ENCODE measurements at regions not wholly inside any gene's neighbourhood (a gene's known extent, or its start where the extent isn't known, plus 50 kb on each side); places are given as distances from the start of the nearest gene placed in this dataset.
"Not testable (repeated sequence)": the region's sequence is repeated elsewhere in the genome, so short reads cannot be mapped to it uniquely, and the experiment has no call there.

- no peak for DNase-seq
Measured at GRCh38 chr4:66506985-66507384, 836.7 kb upstream of the EPHA5 start.

DNA sequence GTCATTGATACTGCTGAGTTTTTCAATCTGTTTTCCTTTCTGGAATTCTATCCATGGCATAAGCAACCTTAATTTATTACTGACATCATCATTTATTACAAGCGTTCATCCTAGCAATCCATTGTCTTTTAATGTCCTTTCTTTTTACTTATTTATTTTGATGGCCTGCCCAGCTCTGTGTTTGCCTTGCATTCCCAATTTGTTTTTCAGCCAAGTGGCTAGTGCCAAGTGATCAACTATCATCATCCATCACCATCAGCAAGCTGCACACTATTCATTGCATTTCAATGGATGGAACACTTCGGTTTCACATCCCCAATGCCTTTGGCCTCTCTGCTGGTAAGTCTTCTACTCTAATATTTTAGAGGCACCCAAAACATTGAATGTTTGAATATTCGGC is 831.7 kb upstream of the EPHA5 start:
- no peak for DNase-seq

DNA sequence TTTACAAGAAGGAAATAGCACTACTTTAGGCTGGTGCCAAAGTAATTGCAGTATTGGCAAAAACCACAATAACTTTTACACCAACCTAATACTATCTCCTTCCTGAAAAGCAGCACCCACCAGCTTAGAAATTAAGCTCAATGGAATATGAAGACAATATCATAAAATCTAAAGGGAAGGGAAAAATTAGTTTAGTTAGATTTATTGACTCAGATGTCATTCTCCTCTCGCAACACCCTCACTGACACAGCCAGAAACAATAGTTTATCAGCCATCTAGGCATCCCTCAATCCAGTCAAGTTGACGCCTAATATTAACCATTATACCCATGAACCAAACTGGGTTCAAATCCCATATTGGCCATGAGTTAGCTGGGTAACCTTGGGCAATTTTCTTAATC is 820.4 kb upstream of the EPHA5 start:
- no peak for DNase-seq

GRCh38 chr4:66489783-66490452 is 819.6 kb upstream of the EPHA5 start:
- no peak for DNase-seq

DNA sequence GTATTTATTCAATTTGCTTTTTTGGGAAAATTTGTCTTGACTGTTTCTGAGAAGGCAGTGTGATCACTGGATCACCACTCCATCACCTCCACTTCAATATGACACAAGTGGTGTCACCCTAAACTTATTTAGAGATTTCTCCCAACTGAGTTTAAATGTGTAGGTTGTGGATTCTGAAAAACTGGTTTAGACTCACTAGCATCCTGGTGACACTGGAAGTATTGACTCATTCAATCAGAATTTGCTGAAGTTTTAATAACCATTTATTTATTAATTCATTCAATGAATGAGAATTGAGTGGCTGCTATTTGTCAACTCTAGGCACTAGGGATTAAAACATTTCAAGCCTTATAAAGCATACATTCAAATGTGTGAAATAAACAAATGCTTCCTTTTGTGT is 819.1 kb upstream of the EPHA5 start:
- no peak for DNase-seq

- no peak for DNase-seq
Measured at GRCh38 chr4:66486068-66486467, 815.8 kb upstream of the EPHA5 start.

GRCh38 chr4:66482186-66482585 is 811.9 kb upstream of the EPHA5 start:
- no peak for DNase-seq

GRCh38 chr4:66475596-66475995 is 805.3 kb upstream of the EPHA5 start:
- DNase-seq: no peak

GRCh38 chr4:66465111-66465510 is 794.8 kb upstream of the EPHA5 start:
- DNase-seq: no peak

DNA sequence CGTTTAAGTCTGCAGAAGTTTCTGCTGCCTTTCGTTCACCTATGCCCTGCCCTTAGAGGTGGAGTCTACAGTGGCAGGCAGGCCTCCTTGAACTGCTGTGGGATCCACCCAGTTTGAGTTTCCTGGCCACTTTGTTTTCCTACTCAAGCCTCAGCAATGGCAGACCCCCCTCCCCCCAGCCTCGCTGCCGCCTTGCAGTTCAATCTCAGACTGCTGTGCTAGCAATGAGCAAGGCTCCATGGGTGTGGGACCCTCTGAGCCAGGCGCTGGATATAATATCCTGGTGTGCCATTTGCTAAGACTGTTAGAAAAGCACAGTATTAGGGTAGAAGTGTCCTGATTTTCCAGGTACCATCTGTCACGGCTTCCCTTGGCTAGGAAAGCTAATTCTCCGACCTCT is 792.6 kb upstream of the EPHA5 start:
- DNase-seq: not testable (repeated sequence)

- DNase-seq: no peak
Measured at GRCh38 chr4:66451741-66452140, 781.5 kb upstream of the EPHA5 start.

DNA sequence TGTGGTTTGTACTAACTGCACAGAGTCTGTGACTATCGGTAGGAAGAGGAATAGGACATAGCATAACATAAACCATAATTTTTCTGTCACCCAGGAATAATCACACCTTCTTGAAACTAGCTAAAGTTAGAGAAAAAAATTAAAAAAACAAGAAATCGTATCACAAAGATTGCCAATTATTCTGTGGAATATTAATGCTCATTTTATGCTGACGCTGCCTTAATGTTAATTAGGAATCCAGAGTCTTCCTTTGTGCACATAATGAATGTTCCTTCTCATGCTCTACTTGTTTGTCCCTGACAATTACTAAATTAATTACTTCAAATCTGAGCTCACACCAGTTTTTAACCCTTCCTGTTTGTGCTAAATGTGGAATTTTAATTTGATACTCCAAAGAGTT is 772.7 kb upstream of the EPHA5 start:
- DNase-seq: no peak

DNA sequence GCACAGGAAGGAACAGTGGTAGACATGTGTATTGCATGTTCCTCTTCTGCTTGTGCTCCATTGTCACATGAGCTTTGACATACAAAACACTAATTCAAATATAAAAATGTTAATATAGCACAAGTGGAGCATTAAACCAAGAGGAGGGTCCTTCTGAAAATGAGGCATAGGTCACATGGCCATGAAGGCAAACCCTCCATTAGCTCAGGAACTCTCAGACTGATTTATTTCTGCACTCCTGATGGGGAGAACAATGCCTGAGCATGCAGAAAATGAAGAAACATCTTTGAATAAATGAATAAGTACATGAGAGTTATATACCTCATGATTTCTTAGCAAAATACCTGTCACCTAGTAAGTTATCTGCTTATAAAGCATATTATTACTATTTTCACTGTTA is 769.2 kb upstream of the EPHA5 start:
- no peak for DNase-seq

DNA sequence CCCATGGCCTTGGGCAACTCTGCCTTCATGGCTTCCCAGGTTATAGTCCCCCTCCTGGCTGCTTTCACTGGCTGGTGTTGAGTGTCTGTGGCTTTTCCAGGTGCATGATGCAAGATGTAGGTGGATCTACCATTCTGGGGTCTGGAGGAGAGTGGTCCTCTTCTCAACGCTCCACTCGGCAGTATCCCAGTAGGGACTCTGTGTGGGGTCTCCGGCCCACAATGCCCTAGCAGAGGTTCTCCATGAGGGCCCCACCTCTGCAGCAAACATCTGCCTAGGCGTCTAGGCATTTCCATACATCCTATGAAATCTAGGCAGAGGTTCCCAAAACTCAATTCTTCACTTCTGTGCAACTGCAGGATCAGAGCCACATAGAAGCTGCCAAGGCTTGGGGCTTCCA is 763.4 kb upstream of the EPHA5 start:
- DNase-seq: no peak

GRCh38 chr4:66430856-66431255 is 760.6 kb upstream of the EPHA5 start:
- no peak for DNase-seq

- no peak for DNase-seq
Measured at GRCh38 chr4:66429276-66429675, 759.0 kb upstream of the EPHA5 start.

- DNase-seq: no peak
Measured at GRCh38 chr4:66416425-66416824, 746.1 kb upstream of the EPHA5 start.

GRCh38 chr4:66404141-66404540 is 733.9 kb upstream of the EPHA5 start:
- DNase-seq: no peak

GRCh38 chr4:66376921-66377320 is 706.6 kb upstream of the EPHA5 start:
- DNase-seq: no peak

DNA sequence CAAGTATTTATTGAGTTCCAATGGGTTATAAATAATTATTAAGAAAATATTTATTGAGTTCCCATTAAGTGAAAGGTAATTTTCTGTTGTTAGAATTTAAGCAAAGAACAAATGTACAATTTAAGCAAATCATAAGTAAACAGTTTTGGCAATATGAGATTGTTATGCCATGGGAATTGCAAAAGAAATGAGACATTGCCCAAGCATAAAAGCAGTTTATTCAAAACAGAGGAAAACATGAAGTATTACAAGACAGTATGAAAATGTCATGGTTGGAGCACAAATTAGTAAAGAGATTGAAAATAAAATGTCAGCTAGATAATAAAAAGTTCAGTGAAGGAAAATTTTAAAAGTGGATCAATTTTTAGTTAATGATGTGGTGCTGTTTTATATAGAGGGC is 706.1 kb upstream of the EPHA5 start:
- no peak for DNase-seq

DNA sequence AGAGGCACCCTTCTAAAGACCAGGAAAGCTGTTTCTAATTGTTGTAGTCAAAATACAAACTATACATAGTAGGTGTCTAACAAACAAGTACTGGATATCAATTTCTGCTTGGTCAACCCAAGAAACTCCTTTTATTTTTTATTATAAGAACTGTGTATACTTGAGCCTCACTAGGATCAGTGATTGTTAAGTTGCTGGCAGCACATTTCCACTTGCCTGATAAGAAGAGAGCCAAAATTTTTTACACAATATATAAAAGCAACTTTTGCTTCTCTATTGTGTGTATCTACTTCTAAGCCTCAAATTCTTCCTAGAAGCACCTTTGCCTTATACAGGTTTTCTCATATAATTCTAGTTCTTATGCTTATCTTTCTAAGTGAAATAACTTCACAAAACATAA is 703.0 kb upstream of the EPHA5 start:
- DNase-seq: no peak

- no peak for DNase-seq
Measured at GRCh38 chr4:66372706-66373105, 702.4 kb upstream of the EPHA5 start.

- DNase-seq: no peak
Measured at GRCh38 chr4:66367043-66367660, 696.9 kb upstream of the EPHA5 start.

DNA sequence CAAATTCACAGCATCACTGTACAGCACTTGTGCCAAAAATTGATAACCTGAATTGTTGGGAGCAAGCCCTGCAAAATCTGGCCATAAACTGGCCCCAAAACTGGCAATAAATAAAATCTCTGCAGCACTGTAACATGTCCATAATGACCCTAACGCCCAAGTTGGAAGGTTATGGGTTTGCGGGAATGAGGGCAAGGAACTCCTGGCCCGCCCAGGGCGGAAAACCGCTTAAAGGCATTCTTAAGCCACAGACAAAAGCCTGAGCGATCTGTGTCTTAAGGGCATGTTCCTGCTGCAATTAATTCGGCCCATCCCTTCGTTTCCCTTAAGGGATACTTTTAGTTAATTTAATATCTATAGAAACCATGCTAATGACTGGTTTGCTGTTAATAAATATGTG is 690.1 kb upstream of the EPHA5 start:
- not testable (repeated sequence) for DNase-seq

DNA sequence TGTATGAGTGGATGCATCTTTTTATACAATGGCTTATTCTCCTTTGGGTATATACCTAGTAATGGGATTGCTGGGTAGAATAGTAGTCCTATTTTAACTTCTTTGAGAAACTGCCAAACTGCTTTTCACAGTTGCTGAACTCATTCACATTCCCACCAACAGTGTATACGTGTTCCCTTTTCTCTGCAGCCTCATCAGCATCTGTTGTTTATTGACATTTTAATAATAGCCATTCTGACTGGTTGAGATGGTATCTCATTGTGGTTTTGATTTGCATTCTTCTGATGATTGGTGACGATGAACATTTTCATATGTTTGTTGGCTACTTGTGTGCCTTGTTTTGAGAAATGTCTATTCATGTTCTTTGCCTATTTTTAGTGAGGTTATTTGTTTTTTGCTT is 687.0 kb upstream of the EPHA5 start:
- DNase-seq: no peak
